HG02970 (cell line): ENCODE measurements at regions not wholly inside any gene's neighbourhood (a gene's known extent, or its start where the extent isn't known, plus 50 kb on each side); places are given as distances from the start of the nearest gene placed in this dataset.

Experiments used
- ATAC-seq: cut with Tn5 transposase; IDR thresholded peaks from one replicate; pipeline ENCODE4 v1.9.1; 2021; ENCODE audit warnings: mild to moderate bottlenecking, moderate library complexity, moderate number of reproducible peaks; ENCODE audit not compliant: unreplicated experiment, low FRiP score

GRCh38 chr2:181821049-181821448 lies 70.5 kb upstream of the ITPRID2 start:
- no peak for ATAC-seq

GRCh38 chr2:181822097-181822496 lies 69.4 kb upstream of the ITPRID2 start:
- no peak for ATAC-seq

- no peak for ATAC-seq
These were observed 68.1 kb upstream of the ITPRID2 start for GRCh38 chr2:181823405-181823804.

- no peak for ATAC-seq
These were observed 63.3 kb upstream of the ITPRID2 start for GRCh38 chr2:181828122-181828705.

GRCh38 chr2:181829230-181829629 lies 62.3 kb upstream of the ITPRID2 start:
- no peak for ATAC-seq

GRCh38 chr2:181832015-181832414 lies 59.5 kb upstream of the ITPRID2 start:
- ATAC-seq = no peak

- no peak for ATAC-seq
These were observed 54.9 kb upstream of the ITPRID2 start for GRCh38 chr2:181836583-181836982.

GRCh38 chr2:181837563-181837962 lies 54.0 kb upstream of the ITPRID2 start:
- ATAC-seq = no peak

- ATAC-seq = no peak
These were observed 51.7 kb upstream of the ITPRID2 start for GRCh38 chr2:181839811-181840210.

- no peak for ATAC-seq
These were observed 50.5 kb upstream of the ITPRID2 start for GRCh38 chr2:181841079-181841478.
